Activated naive CD4-positive, alpha-beta T cell treated with anti-CD3 and anti-CD28 coated beads, Interleukin-2, amount 10 ng/mL, durations not matched to agents 7 days and 5 days (primary cell): ENCODE measurements at regions not wholly inside any gene's neighbourhood (a gene's known extent, or its start where the extent isn't known, plus 50 kb on each side); places are given as distances from the start of the nearest gene placed in this dataset.

ENCODE experiments used
- CTCF ChIA-PET: fragments of 350-600 bp; sonication (Branson Sonifier 250); formaldehyde crosslinking; loops from one replicate; lab custom pipeline; 2021; ENCODE audit warnings: antibody characterized with exemption; lab: Charles Lee
- DNase-seq: peaks from one replicate; pipeline ENCODE4 v3.0.0-alpha.2; 2020
- H3K27ac Mint-ChIP-seq: one replicate; pipeline ENCODE4 v1.8.0; 2021; ENCODE audit warnings: mild to moderate bottlenecking, moderate library complexity, mixed read lengths
- H3K27me3 Mint-ChIP-seq: one replicate; pipeline ENCODE4 v1.8.0; 2021; ENCODE audit warnings: mild to moderate bottlenecking, mixed read lengths
- H3K36me3 Mint-ChIP-seq: one replicate; pipeline ENCODE4 v1.8.0; 2021; ENCODE audit warnings: mixed read lengths
- H3K4me1 Mint-ChIP-seq: one replicate; pipeline ENCODE4 v1.8.0; 2021; ENCODE audit warnings: mixed read lengths
- H3K4me3 Mint-ChIP-seq: one replicate; pipeline ENCODE4 v1.8.0; 2021; ENCODE audit warnings: mild to moderate bottlenecking, moderate library complexity, mixed read lengths
- H3K9me3 Mint-ChIP-seq: one replicate; pipeline ENCODE4 v1.8.0; 2021; ENCODE audit warnings: mixed read lengths

GRCh38 chr3:166123576-166123975, 286.4 kb upstream of the BCHE start:
- Mint-ChIP-seq H3K9me3 (peaks cover 10% of the 10 kb centered on the region), H3K4me3 (no peak overlapping the region), H3K27me3 (no peaks in the 10 kb centered on the region), H3K27ac (no peak overlapping the region), H3K4me1 (no peaks in the 10 kb centered on the region), H3K36me3 (no peaks in the 10 kb centered on the region)
- CTCF ChIA-PET: no interaction called here
- DNase-seq: no peak

GRCh38 chr3:166123088-166123487, 285.9 kb upstream of the BCHE start:
- no peak overlapping the region for H3K4me3 Mint-ChIP-seq
- CTCF ChIA-PET: no interaction called here
- no peaks in the 10 kb centered on the region for H3K36me3 Mint-ChIP-seq
- peaks cover 10% of the 10 kb centered on the region for H3K9me3 Mint-ChIP-seq
- no peaks in the 10 kb centered on the region for H3K4me1 Mint-ChIP-seq
- no peak for DNase-seq
- no peaks in the 10 kb centered on the region for H3K27me3 Mint-ChIP-seq
- H3K27ac Mint-ChIP-seq: no peak overlapping the region

DNA sequence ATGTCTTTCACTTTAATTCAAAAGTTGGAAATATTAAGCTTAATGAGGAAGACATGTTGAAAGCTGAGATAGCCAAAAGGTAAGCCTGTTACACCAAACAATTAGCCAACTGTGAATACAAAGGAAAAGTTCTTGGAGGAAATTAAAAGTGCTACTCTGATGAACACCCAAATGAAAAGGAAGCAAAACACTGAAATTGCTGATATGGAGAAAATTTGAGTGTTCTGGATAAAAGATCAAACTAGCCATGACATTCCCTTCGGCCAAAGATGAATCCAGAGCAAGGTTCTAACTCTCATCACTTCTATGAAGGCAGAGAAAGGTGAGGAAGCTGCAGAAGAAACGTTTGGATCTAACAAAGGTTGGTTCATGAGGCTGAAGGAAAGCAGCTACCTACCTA, 280.8 kb upstream of the BCHE start:
- Mint-ChIP-seq H3K4me3 (no peak overlapping the region), H3K27ac (no peak overlapping the region), H3K4me1 (no peaks in the 10 kb centered on the region), H3K36me3 (no peaks in the 10 kb centered on the region), H3K27me3 (no peaks in the 10 kb centered on the region), H3K9me3 (peaks cover 3% of the 10 kb centered on the region)
- DNase-seq: no peak
- CTCF ChIA-PET: no interaction called here

DNA sequence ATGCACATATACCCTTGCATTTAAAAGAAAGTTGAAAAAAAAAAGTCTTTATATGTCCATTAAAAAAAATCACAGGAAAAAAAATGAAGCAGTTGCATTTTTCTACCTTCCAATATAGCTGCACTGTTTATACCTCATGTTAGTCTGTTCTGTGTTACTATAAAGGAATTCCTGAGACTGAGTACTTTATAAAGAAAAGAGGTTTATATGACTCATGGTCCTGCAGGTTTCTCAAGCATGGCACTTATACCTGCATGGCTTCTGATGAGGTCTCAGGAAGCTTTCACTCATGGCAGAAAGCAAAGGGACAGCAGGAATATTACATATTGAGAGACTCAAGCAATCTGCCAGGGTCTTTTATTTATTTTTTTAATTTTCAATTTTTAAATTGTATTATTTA, 277.2 kb upstream of the BCHE start:
- Mint-ChIP-seq H3K36me3 (no peaks in the 10 kb centered on the region), H3K9me3 (peaks cover 2% of the 10 kb centered on the region), H3K27ac (no peak overlapping the region), H3K4me1 (no peaks in the 10 kb centered on the region), H3K27me3 (no peaks in the 10 kb centered on the region), H3K4me3 (no peak overlapping the region)
- CTCF ChIA-PET: no interaction called here
- DNase-seq: no peak

- CTCF ChIA-PET: no interaction called here
These were observed 274.3 kb upstream of the BCHE start for GRCh38 chr3:166111562-166111961.

GRCh38 chr3:166110102-166110501, 272.9 kb upstream of the BCHE start:
- H3K27me3 Mint-ChIP-seq: no peaks in the 10 kb centered on the region
- no peak for DNase-seq
- H3K9me3 Mint-ChIP-seq: no peaks in the 10 kb centered on the region
- CTCF ChIA-PET: no interaction called here
- no peak overlapping the region for H3K27ac Mint-ChIP-seq
- no peaks in the 10 kb centered on the region for H3K4me1 Mint-ChIP-seq
- no peaks in the 10 kb centered on the region for H3K36me3 Mint-ChIP-seq
- no peak overlapping the region for H3K4me3 Mint-ChIP-seq

More at GRCh38 chr3:166111562-166111961, 274.3 kb upstream of the BCHE start:
- no peaks in the 10 kb centered on the region for H3K4me1 Mint-ChIP-seq
- H3K27me3 Mint-ChIP-seq: no peaks in the 10 kb centered on the region
- no peaks in the 10 kb centered on the region for H3K36me3 Mint-ChIP-seq
- H3K27ac Mint-ChIP-seq: no peak overlapping the region
- no peak for DNase-seq
- H3K9me3 Mint-ChIP-seq: peaks cover 1% of the 10 kb centered on the region
- no peak overlapping the region for H3K4me3 Mint-ChIP-seq

- no peak for DNase-seq
- Mint-ChIP-seq H3K27ac (no peak overlapping the region), H3K36me3 (no peaks in the 10 kb centered on the region), H3K27me3 (no peaks in the 10 kb centered on the region), H3K9me3 (peaks cover 6% of the 10 kb centered on the region), H3K4me1 (no peaks in the 10 kb centered on the region), H3K4me3 (no peak overlapping the region)
- CTCF ChIA-PET: no interaction called here
These were observed 267.7 kb upstream of the BCHE start for GRCh38 chr3:166104938-166105337.

DNA sequence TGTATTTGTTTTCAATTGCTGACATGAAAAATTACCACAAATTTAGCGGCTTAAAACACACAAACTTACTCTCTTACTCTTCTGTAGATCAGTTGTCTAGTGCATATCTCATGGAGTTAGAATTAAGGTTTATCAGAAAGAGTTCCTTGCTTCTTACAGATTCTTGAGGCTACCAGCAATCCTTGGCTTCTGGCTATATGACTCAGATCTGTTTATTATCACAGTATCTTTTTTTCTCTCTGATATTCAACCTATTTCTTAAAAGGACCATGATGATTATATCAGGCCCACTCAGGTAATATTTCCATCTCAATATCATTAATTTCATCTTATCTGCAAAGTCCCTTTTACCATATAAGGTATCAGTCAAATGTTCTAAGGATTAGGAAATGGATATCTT, 263.5 kb upstream of the BCHE start:
- Mint-ChIP-seq H3K27ac (no peak overlapping the region), H3K36me3 (no peaks in the 10 kb centered on the region), H3K27me3 (no peaks in the 10 kb centered on the region), H3K4me1 (no peaks in the 10 kb centered on the region), H3K4me3 (no peak overlapping the region), H3K9me3 (peaks cover 6% of the 10 kb centered on the region)
- CTCF ChIA-PET: no interaction called here
- DNase-seq: no peak

DNA sequence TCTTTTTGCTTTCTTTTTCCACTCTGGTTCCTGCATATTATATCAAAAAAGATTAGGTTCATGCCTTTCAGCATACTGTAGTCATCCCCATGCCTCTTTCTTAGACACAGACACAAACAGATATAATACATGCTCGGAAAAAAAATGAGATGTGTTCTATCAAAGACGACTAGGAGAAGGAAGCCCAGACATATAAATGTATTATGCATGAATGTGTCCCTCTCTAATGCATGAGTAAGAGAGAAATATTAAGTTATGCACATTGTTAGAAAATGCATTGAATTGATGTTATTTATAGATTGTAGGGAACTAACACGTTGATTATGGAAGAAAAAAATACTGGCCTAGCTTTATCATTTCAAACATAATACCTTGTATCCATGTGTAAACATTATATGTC, 252.4 kb upstream of the BCHE start:
- Mint-ChIP-seq H3K9me3 (peaks cover 1% of the 10 kb centered on the region), H3K4me1 (no peaks in the 10 kb centered on the region), H3K4me3 (no peak overlapping the region), H3K36me3 (no peaks in the 10 kb centered on the region), H3K27me3 (no peaks in the 10 kb centered on the region), H3K27ac (no peak overlapping the region)
- no peak for DNase-seq
- CTCF ChIA-PET: no interaction called here

- CTCF ChIA-PET: no interaction called here
- DNase-seq: no peak
- no peaks in the 10 kb centered on the region for H3K4me1 Mint-ChIP-seq
- H3K9me3 Mint-ChIP-seq: peaks cover 1% of the 10 kb centered on the region
- H3K27ac Mint-ChIP-seq: no peak overlapping the region
- no peaks in the 10 kb centered on the region for H3K36me3 Mint-ChIP-seq
- no peak overlapping the region for H3K4me3 Mint-ChIP-seq
- no peaks in the 10 kb centered on the region for H3K27me3 Mint-ChIP-seq
These were observed 248.1 kb upstream of the BCHE start for GRCh38 chr3:166085164-166085856.

- no peak for DNase-seq
- no peaks in the 10 kb centered on the region for H3K4me1 Mint-ChIP-seq
- peaks cover 3% of the 10 kb centered on the region for H3K9me3 Mint-ChIP-seq
- no peak overlapping the region for H3K4me3 Mint-ChIP-seq
- CTCF ChIA-PET: no interaction called here
- H3K36me3 Mint-ChIP-seq: no peaks in the 10 kb centered on the region
- H3K27me3 Mint-ChIP-seq: no peaks in the 10 kb centered on the region
- no peak overlapping the region for H3K27ac Mint-ChIP-seq
These were observed 242.9 kb upstream of the BCHE start for GRCh38 chr3:166080096-166080495.

- no peak overlapping the region for H3K27ac Mint-ChIP-seq
- H3K27me3 Mint-ChIP-seq: no peaks in the 10 kb centered on the region
- H3K4me3 Mint-ChIP-seq: no peak overlapping the region
- H3K9me3 Mint-ChIP-seq: peaks cover 2% of the 10 kb centered on the region
- no peaks in the 10 kb centered on the region for H3K4me1 Mint-ChIP-seq
- no peaks in the 10 kb centered on the region for H3K36me3 Mint-ChIP-seq
- DNase-seq: no peak
- CTCF ChIA-PET: no interaction called here
These were observed 234.6 kb upstream of the BCHE start for GRCh38 chr3:166071831-166072230.

- Mint-ChIP-seq H3K9me3 (no peaks in the 10 kb centered on the region), H3K36me3 (no peaks in the 10 kb centered on the region), H3K27me3 (no peaks in the 10 kb centered on the region), H3K27ac (no peak overlapping the region), H3K4me1 (no peaks in the 10 kb centered on the region), H3K4me3 (no peak overlapping the region)
- CTCF ChIA-PET: no interaction called here
- no peak for DNase-seq
These were observed 227.3 kb upstream of the BCHE start for GRCh38 chr3:166064476-166064875.

DNA sequence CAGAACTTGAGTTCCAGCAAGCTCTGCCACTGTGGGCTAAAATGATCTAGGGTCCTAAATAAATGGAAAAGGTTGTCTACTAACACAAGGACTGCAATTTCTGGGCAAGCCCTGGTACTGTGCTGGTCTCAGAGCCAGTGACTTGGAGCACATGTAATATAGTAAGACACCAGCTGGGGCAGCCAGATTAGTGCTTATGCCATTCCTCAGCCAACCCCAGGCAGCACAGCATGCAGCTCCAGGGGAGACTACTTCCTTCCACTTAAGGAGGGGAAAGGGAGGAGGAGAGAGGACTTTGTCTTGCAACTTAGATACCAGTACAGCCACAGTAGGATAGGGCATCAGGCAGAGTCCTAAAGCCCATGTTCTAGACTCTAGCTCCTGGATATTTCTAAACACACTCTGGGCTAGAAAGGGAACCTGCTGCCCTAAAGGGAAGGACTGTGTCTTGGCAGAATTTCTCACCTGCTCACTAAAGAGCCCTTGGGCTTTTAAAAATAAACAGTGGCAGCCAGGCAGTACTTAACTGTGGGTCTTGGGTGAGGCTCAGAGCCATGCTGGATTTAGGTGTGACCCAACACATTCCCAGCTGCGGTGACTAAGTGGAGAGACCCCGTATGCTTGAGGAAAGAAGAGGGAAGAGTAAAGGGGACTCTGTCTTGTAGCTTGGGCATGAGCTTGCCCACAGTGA, 223.7 kb upstream of the BCHE start:
- DNase-seq: no peak
- no peaks in the 10 kb centered on the region for H3K36me3 Mint-ChIP-seq
- H3K27me3 Mint-ChIP-seq: no peaks in the 10 kb centered on the region
- CTCF ChIA-PET: no interaction called here
- no peak overlapping the region for H3K4me3 Mint-ChIP-seq
- H3K4me1 Mint-ChIP-seq: no peaks in the 10 kb centered on the region
- no peak overlapping the region for H3K27ac Mint-ChIP-seq
- H3K9me3 Mint-ChIP-seq: no peaks in the 10 kb centered on the region

DNA sequence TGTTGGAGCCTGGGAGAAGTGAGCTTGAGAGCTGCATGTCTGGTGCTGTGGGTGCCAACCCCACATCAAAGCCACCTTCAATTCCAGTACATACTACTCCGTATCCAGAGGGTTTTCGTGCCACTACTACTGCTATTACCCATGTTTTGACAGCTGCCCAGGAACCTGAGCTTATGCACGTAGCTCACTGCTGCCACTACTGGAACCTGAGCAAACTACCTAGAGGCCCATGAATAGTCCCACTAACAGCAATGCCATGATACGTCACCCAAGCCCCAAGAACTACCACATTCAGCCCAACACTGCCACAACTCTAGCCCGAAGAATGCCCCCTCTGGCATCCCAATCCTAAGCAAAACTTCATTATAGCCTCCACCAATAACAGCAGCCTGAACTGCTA, 215.2 kb upstream of the BCHE start:
- Mint-ChIP-seq H3K27ac (no peak overlapping the region), H3K36me3 (no peaks in the 10 kb centered on the region), H3K27me3 (no peaks in the 10 kb centered on the region), H3K9me3 (peaks cover 2% of the 10 kb centered on the region), H3K4me1 (no peaks in the 10 kb centered on the region), H3K4me3 (no peak overlapping the region)
- DNase-seq: no peak
- CTCF ChIA-PET: no interaction called here
